ENCODE measurements at regions not wholly inside any gene's neighbourhood (a gene's known extent, or its start where the extent isn't known, plus 50 kb on each side); places are given as distances from the start of the nearest gene placed in this dataset.

- no peaks in the 10 kb centered on the region for H3K27me3 ChIP-seq (ENCODE audit: control insufficient read depth, insufficient read depth, low read length)
- in situ Hi-C loops (cut with MboI; ENCODE audit: low sequenced_read_pairs): loop anchor here (25.0 kb wide), 1 partner anchor 100 kb away; no protein-coding TSS in a partner anchor
- no peaks in the 10 kb centered on the region for H3K36me3 ChIP-seq (ENCODE audit: control insufficient read depth, insufficient read depth, low read length)
- no peak overlapping the region for H2BK20ac ChIP-seq (ENCODE audit: low read depth, low read length)
- ATAC-seq (ENCODE audit: low read depth): no peak
- H3K79me1 ChIP-seq (ENCODE audit: low read depth in 1 of 2, low read length in 2 of 2): no peaks in the 10 kb centered on the region
- no peak overlapping the region for H4K5ac ChIP-seq (ENCODE audit: low read depth, low read length)
- no peak overlapping the region for H3K23ac ChIP-seq (ENCODE audit: low read depth, low read length)
- ChIA-PET CTCF (no interaction called here), POLR2A (ENCODE audit: unreplicated experiment) (no interaction called here)
- H3K4me2 ChIP-seq (ENCODE audit: low read depth, low read length): no peak overlapping the region
- peaks cover 37% of the 10 kb centered on the region for H3K9me3 ChIP-seq (ENCODE audit: control insufficient read depth, insufficient read depth, low read length)
- DNase-seq: no peak
- H2BK120ac ChIP-seq (ENCODE audit: low read depth, low read length): no peak overlapping the region
- H4K91ac ChIP-seq (ENCODE audit: insufficient read depth, low read depth, low read length): no peak overlapping the region
- no peak overlapping the region for H3K4ac ChIP-seq (ENCODE audit: low read depth, low read length)
- H4K8ac ChIP-seq (ENCODE audit: low read depth in 2 of 2, low read length in 2 of 2): no peak overlapping the region
- dilution Hi-C loops (cut with HindIII; ENCODE audit: low sequenced_read_pairs, unreplicated experiment): no loop called here
- no peak overlapping the region for H3K56ac ChIP-seq (ENCODE audit: extremely low read depth, insufficient read depth, low read length)
- no peak overlapping the region for H3K27ac ChIP-seq (ENCODE audit: insufficient read depth, low read length)
- H3K18ac ChIP-seq (ENCODE audit: low read depth, low read length): no peak overlapping the region
- no peak overlapping the region for H2AK9ac ChIP-seq (replicated peaks; ENCODE audit: low read depth, low read length, poor library complexity)
- H3K4me1 ChIP-seq (ENCODE audit: control insufficient read depth, insufficient read depth, low read length): no peaks in the 10 kb centered on the region
- TF ChIP-seq RAD21 (IDR thresholded peaks at IDR 0.05; ENCODE audit: low read length) (no peak), POLR2A (IDR thresholded peaks at IDR 0.05; ENCODE audit: low read depth, low read length) (no peak), RCOR1 (IDR thresholded peaks at IDR 0.05; ENCODE audit: insufficient replicate concordance, low read length) (no peak), CHD1 (IDR thresholded peaks at IDR 0.05; ENCODE audit: low read depth, low read length) (no peak), MAZ (IDR thresholded peaks at IDR 0.05; ENCODE audit: borderline replicate concordance, low read depth, low read length) (no peak), BHLHE40 (IDR thresholded peaks at IDR 0.05; ENCODE audit: low read depth, low read length) (no peak), FOS (IDR thresholded peaks at IDR 0.05; ENCODE audit: low read depth, low read length) (no peak)
- no peaks in the 10 kb centered on the region for H4K20me1 ChIP-seq (ENCODE audit: insufficient read depth, low read length)
- intact Hi-C loops (cut with micrococcal nuclease): no loop called here
- 41% methylated on average over 2 of the region's 8 CpGs; no CpG with 5 or more reads in 1 of the 2 experiments for WGBS, 2 experiments (ENCODE audit: extremely low coverage in 2 of 2, insufficient read length in 1 of 2)
- H3K9ac ChIP-seq (ENCODE audit: low read depth, low read length): no peak overlapping the region
- no peak overlapping the region for H2AK5ac ChIP-seq (ENCODE audit: low read depth, low read length)
- H3K9me1 ChIP-seq (ENCODE audit: insufficient read depth, low read length): no peaks in the 10 kb centered on the region
- H2BK5ac ChIP-seq (ENCODE audit: low read depth, low read length, poor library complexity, severe bottlenecking): no peak overlapping the region
- no peak overlapping the region for H3K14ac ChIP-seq (replicated peaks; ENCODE audit: low read depth, low read length)
- no peak overlapping the region for H3K4me3 ChIP-seq (ENCODE audit: insufficient read depth, low read depth, low read length)
- no peak overlapping the region for H2AFZ ChIP-seq (replicated peaks; ENCODE audit: low read length, poor library complexity)
- H2BK15ac ChIP-seq (ENCODE audit: low read depth, low read length): no peak overlapping the region
- no TSS peak for BruUV-seq (replicated peaks)
These were observed 739.5 kb upstream of the EEF2KMT start for GRCh38 chr16:5837007-5837670.
